HepG2 (cell line): ENCODE measurements at regions not wholly inside any gene's neighbourhood (a gene's known extent, or its start where the extent isn't known, plus 50 kb on each side); places are given as distances from the start of the nearest gene placed in this dataset.

Experiments
- ATAC-seq: fragments of 200-7000 bp; cut with Tn5 transposase; 3 replicates; pipeline ENCODE4 v1.9.1; 2020; ENCODE audit warnings: mild to moderate bottlenecking, moderate library complexity
- BruUV-seq: library from RNA; stranded (reverse); fragments of 400-500 nt; replicated peaks from 2 replicates; lab custom pipeline; 2021; lab: Mats Ljungman, UMichigan
- CTCF ChIA-PET: fragments of 300-600 bp; formaldehyde crosslinking; extraction: SDS; loops from one replicate; lab custom pipeline; 2021; ENCODE audit warnings: low total read pairs, inconsistent platforms, low intra/inter-chr PET ratio; lab: Yijun Ruan, JAX
- POLR2A ChIA-PET: fragments of 350-600 bp; sonication (Branson Sonifier 250); formaldehyde crosslinking; loops from one replicate; lab custom pipeline; 2020; ENCODE audit warnings: antibody characterized with exemption, inconsistent platforms; lab: Yijun Ruan, JAX
- DNase-seq: peaks from one replicate; pipeline ENCODE4 v3.0.0-alpha.2; 2015; ENCODE audit warnings: low spot score
- FAIRE-seq: peaks from 3 replicates; lab custom pipeline; 2011; peaks lifted over from hg19 to GRCh38; lab: Jason Lieb, UNC
- H2AFZ ChIP-seq: one replicate; pipeline ENCODE4 v1.6.1; 2011; ENCODE audit warnings: low read length, inconsistent platforms
- H3K27ac ChIP-seq: fragments of 300-600 bp; 3 replicates; pipeline ENCODE4 v1.8.0; 2011; ENCODE audit warnings: mixed run types, mild to moderate bottlenecking, mixed read lengths, low read length, inconsistent platforms; ENCODE audit not compliant: insufficient read depth; ENCODE audit errors: extremely low read length
- H3K27me3 ChIP-seq, 2 experiments: fragments of 200-600 bp in 1 of 2; 2 replicates in 1 of 2; 3 replicates in 1 of 2; pipeline versions ENCODE4 v1.6.0 to v1.8.0; 2011; ENCODE audit warnings: low read length in 2 of 2, mild to moderate bottlenecking in 2 of 2, moderate library complexity in 2 of 2, inconsistent platforms in 1 of 2; ENCODE audit not compliant: insufficient read depth in 2 of 2, control insufficient read depth in 1 of 2
- H3K36me3 ChIP-seq, 2 experiments: fragments of 200-600 bp in 1 of 2; replicated peaks in 1 of 2; 2 replicates in 1 of 2; 3 replicates in 1 of 2; pipeline versions ENCODE4 v1.5.1 to v1.8.0; 2011; ENCODE audit warnings: low read length in 2 of 2, inconsistent platforms in 1 of 2; ENCODE audit not compliant: insufficient read depth in 2 of 2, control insufficient read depth in 1 of 2
- H3K4me1 ChIP-seq: 2 replicates; pipeline ENCODE4 v1.5.1; 2012; ENCODE audit warnings: low read length, inconsistent platforms; ENCODE audit not compliant: insufficient read depth
- H3K4me2 ChIP-seq: 2 replicates; pipeline ENCODE4 v1.6.0; 2011; ENCODE audit warnings: low read depth, low read length, inconsistent platforms
- H3K4me3 ChIP-seq, 3 experiments: fragments of 200-600 bp in 1 of 3; sonication (generic), shearing (Covaris generic) in 1 of 3; replicated peaks in 1 of 3; 2 replicates each; pipeline ENCODE4 v1.5.1; 2011 to 2016; ENCODE audit warnings: low read length in 3 of 3, inconsistent platforms in 2 of 3, low read depth in 2 of 3, mild to moderate bottlenecking in 2 of 3, control low read depth in 1 of 3, mixed read lengths in 1 of 3; ENCODE audit not compliant: insufficient read depth in 1 of 3
- H3K79me2 ChIP-seq: one replicate; pipeline ENCODE4 v1.6.1; 2011; ENCODE audit warnings: low read length, inconsistent platforms; ENCODE audit not compliant: insufficient read depth
- H3K9ac ChIP-seq: 2 replicates; pipeline ENCODE4 v1.6.0; 2011; ENCODE audit warnings: mild to moderate bottlenecking, low read depth, low read length, inconsistent platforms; ENCODE audit not compliant: insufficient read depth
- H3K9me3 ChIP-seq: 2 replicates; pipeline ENCODE4 v1.5.1; 2012; ENCODE audit warnings: mild to moderate bottlenecking, low read length
- H4K20me1 ChIP-seq: 2 replicates; pipeline ENCODE4 v1.6.0; 2011; ENCODE audit warnings: inconsistent platforms, mild to moderate bottlenecking, low read length, moderate library complexity; ENCODE audit not compliant: insufficient read depth
- AHDC1 ChIP-seq: sonication (generic); formaldehyde crosslinking; IDR thresholded peaks from 2 replicates; pipeline ENCODE4 v1.5.1; 2020; ENCODE audit warnings: mild to moderate bottlenecking, missing genetic modification reagents, borderline replicate concordance
- LRRFIP1 ChIP-seq: sonication (generic); formaldehyde crosslinking; conservative IDR thresholded peaks from 2 replicates; pipeline ENCODE4 v1.4.0; 2020; ENCODE audit warnings: missing genetic modification reagents
- PBX2 ChIP-seq: IDR thresholded peaks from 2 replicates; pipeline ENCODE4 v1.6.1; 2016; ENCODE audit warnings: control low read depth
- SMAD1 ChIP-seq: sonication (generic); formaldehyde crosslinking; IDR thresholded peaks from 2 replicates; pipeline ENCODE4 v1.4.0; 2020; ENCODE audit warnings: missing genetic modification reagents, low read depth, mild to moderate bottlenecking, borderline replicate concordance
- ZKSCAN8 ChIP-seq: IDR thresholded peaks from 2 replicates; pipeline ENCODE4 v1.6.1; 2016; ENCODE audit warnings: borderline replicate concordance, missing genetic modification reagents, missing compliant biosample characterization
- ZNF691 ChIP-seq: sonication (generic); formaldehyde crosslinking; IDR thresholded peaks from 2 replicates; pipeline ENCODE4 v1.4.0; 2020; ENCODE audit warnings: missing genetic modification reagents, low read depth, mild to moderate bottlenecking, borderline replicate concordance
- WGBS: methylation state at CpG from one replicate; pipeline ENCODE4 v1.1.6; 2017; ENCODE audit warnings: low lambda C conversion rate; 5-methylcytosine and 5-hydroxymethylcytosine counted together
- in situ Hi-C: cut with HindIII; loops from 2 replicates; pipeline ENCODE4 v1.10.0; 2017; ENCODE audit warnings: low pct_unique_long_range_greater_than_20kb; ENCODE audit not compliant: extremely low pct_ligation_motif_present
- intact Hi-C: fragments of 100-400 bp; cut with micrococcal nuclease; formaldehyde crosslinking; loops from one replicate; pipeline ENCODE4 v1.10.0; 2022; ENCODE audit not compliant: unreplicated experiment

- Histone ChIP-seq H3K9me3 (no peaks in the 10 kb centered on the region), H2AFZ (no peak overlapping the region), H3K4me1 (no peaks in the 10 kb centered on the region), H4K20me1 (no peaks in the 10 kb centered on the region), H3K4me3 (no peak overlapping the region), H3K4me2 (no peak overlapping the region), H3K27me3 (peaks cover 0 to 38% of the 10 kb centered on the region in 2 experiments; a peak in 2 of 5 replicates), H3K79me2 (no peaks in the 10 kb centered on the region), H3K9ac (no peak overlapping the region), H3K27ac (no peak overlapping the region), H3K36me3 (no peaks in the 10 kb centered on the region)
- in situ Hi-C loops (no loop called here), intact Hi-C loops (no loop called here)
- CTCF ChIA-PET: no interaction called here
- no TSS peak for BruUV-seq
- no peak for ATAC-seq
- no peak for TF ChIP-seq ZKSCAN8 (CRISPR knock-in tag)
- no peak for TF ChIP-seq ZNF691 (CRISPR knock-in tag)
- no peak for TF ChIP-seq SMAD1
- no peak for TF ChIP-seq LRRFIP1 (CRISPR knock-in tag)
- no peak for TF ChIP-seq PBX2 (CRISPR knock-in tag)
- no peak for TF ChIP-seq AHDC1
- FAIRE-seq: no peak
- DNase-seq: no peak
- POLR2A ChIA-PET: no interaction called here
- 57% methylated on average over 10 of the region's 10 CpGs for WGBS
Measured at GRCh38 chr4:186348433-186348832, 82.4 kb downstream of the F11 start.
